SKM-1 treated with dmso at 0.1 percent for 144 hours (cell line): ENCODE measurements at regions not wholly inside any gene's neighbourhood (a gene's known extent, or its start where the extent isn't known, plus 50 kb on each side); places are given as distances from the start of the nearest gene placed in this dataset.

Experiments
- DNase-seq: peaks from one replicate; lab custom pipeline; 2025; ENCODE audit not compliant: unreplicated experiment; lab: John Stamatoyannopoulos, UW

DNA sequence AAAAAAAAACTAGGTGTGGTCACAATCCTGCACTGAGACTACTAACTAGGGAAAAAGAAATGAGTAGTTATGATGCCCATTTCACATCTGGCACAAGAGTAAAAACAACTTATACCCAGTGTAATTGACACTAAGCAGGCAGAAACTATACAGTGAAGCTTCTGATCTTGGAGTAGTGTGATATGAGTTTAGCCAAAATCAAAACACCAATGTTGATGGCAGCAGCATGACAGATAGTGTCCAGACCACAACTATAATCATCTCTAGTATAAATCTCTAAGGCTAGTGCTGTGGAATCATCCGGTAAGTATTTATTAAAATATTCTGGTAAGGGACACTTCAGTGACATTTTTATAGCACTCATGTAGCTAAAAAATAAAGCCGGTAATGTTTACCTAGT, 108.5 kb upstream of the EPHA6 start:
- DNase-seq, result no peak

DNA sequence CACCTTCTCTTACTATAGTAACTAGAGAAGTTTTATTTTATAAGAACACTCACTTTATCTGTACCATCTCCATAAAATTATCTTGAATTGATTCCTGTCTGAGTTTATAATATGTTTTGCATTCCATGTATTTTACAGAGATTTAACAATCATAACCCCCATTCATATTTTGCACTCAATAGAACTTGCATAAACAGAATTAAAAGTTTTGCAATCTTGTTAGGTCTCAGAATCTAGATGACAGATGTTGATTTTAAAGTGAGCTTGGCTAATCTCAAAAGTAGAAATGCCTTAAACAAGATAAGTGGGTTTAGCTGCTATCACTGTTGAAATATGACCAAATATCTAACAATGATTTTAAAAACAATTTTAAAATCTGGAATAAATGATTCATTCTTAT, 107.9 kb upstream of the EPHA6 start:
- DNase-seq, result no peak

DNA sequence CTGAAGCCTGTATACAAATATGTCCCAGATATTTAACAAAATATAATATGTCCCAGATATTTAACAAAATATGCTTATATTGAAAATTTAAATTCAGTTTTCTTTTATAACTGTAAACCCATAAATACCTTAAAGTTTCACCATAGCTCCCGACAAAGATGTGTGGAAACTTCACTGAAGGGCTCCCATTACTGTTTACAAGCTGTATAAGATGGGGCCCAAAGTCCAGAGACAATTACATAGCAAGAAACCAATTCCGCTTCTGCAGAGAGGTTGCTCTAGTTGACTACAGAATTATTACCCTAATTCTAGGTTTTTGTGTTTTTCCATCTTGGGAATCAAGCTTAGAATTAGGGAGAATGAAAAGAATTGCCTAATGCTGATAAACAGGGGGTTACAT, 102.6 kb upstream of the EPHA6 start:
- DNase-seq, result no peak

DNA sequence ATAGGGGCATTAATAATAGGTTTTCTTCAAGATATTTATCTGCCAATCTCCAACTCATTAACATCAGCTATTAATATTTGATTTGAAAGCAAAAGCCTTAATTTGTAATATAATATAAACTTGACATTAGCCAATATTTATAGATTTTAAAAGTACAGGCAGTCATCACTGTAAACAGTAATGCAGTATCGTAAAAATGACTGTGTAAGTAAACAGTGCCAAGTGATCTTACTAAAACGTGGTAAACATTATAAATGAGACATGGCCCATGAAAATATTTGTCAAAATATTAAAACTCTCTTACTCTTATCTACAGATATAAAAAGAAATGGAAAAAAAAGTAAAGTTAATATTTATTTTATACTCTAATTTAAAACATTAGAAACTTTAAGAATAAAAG, 101.6 kb upstream of the EPHA6 start:
- DNase-seq, result no peak

DNA sequence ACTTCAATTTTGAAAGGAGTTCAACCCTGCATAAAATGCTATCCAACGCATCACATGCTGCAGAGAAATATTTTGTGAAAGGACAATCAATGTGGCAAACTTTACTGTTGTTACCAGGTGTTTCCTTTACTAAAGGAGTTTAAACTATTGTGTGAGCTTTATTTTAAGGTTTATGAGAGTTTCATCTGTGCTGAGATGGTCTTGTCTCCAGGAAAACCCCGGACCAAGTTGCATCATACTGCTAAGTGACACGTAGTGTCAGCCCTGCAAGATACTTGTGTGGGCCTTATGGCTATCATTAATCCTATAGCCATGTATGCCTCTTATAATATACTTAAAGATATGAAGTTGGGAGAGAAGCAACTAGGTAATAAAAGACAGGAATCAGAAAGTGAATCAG, 94.5 kb upstream of the EPHA6 start:
- no peak for DNase-seq

DNA sequence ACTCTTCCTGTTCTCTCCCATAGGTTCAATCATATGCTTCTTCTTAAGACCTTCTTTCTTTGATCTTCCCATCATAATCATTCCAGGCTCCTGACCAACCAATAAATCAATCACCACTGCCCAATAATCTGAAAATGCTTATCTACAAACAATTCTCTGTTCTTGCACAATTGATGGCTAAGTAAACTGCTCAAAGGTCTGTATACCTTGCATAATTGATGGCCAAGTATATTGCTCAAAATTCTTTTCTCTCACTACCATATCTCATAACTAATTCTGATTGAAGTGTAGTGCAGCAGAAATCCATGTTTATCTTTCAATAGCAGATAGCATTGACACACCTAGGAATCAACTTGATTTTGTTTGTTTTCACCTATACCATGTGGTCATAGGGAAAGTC, 83.4 kb upstream of the EPHA6 start:
- DNase-seq, result no peak

DNA sequence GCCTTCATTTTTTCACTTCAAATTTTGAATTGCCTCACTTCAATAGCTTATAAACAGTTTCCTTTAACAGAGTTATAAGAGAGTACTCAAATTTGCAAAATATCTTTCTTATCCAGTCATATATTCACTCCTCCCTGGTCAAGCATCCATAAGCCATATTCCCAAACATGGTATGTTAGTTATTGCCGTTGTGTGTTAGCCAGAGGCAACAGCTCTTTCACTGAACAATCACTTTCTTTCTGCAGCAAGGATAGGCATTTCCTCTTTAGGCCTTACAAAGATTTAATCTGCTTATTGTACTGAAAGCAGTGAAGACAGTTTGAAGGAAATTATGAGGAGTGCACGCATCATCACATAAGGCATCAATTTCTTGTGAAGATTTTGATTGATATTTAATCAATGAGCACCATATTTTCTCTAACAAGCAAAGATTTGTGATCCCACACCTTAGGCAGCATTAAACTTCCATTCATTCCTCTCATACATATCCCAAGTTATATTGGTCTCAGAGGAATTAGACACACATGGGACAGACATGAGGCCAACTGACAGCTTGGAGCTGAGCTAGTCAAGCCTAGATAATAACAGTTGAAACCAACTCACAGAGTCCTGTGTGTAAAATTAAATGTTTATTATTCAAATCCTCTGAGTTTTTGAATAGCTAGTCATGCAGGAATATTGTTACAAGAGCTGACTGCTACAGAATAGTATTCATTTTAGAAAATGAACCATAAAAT, 80.0 kb upstream of the EPHA6 start:
- no peak for DNase-seq

DNA sequence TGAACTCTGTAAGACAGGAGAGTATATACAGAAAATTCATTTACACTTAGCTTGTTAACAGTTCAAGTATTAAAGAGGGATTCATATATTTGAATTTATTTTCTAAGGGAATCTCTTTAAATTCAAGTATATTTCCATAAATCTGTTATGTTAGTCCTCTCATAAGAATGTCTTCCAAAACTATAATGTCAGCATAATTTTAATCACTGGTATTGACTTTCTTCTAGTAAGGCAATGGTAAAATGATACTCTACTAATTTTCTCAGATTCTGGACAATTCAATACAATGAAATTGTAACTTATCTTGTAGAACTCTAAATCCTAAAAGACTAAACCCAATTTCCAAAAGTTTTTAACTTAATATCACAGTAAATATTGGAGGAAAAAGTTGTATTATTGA, 66.3 kb upstream of the EPHA6 start:
- no peak for DNase-seq

DNA sequence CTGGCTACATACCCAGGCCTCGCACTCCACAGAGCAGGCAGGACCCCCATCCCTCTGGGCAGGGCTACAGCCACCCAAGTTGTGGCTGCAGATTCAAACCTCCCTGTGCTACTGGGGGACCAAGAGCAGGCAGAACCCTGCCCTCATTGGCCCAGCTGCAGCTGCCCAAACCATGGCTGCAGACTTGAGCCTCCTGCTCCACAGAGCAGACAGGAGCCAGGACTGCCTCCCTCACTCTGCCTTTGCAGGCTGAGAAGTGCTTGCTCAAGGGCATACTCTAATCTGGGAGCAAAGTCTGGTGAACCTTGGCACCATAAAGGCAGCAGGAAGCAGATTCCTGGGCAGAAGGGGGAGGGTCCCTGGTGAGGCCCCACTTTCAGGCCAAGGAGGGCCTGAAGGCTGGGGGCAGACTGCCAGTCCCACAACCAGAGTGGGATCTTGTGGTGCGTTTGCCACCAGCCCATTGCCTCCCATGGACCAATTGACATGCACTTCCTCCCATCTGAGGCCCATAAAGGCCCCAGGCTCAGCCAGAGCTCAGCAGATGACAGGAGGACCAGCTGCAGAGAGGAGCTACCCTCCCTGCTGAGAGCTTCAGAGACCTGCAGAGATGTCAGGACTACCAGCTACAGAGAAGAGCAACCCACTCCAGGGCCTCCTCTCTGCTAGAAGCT, 64.2 kb upstream of the EPHA6 start:
- no peak for DNase-seq

DNA sequence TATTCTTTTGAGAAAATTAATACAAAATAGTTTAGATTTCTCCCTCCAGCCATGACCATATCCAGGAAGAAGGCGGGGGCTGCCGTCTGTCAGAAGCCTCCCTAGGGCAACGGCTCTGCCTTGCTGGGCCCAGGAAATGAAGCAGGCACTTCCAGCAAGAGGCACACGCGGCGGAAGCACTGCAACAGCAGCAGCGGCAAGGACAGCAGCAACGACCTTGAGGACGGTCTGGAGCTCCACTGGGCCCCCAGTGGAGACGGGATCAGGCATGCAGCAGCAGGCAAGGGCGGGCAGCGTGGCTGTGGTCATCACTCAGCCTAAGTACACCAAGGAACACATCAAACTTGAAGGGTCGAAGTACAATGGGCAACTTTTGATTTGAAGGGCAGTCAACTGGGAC, 61.3 kb upstream of the EPHA6 start:
- no peak for DNase-seq

DNA sequence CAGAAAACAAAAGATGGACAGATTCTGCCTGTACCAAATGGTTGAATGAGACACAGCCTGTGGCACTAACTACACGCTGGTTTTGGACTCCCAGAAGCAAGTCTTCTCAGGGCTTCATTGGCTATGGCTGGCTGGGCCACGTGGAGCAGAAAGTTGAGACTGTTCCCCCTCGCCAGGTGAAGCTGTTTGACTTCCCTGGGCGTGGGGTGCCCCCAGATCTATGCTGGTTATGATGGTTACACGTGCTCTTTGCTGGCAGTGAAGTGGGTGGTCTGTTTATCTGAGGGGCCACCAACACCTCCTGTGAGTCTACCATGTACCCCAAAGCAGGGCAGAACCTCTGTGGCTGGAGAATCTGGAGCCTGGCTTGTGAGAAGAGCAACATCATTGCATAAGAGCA, 60.3 kb upstream of the EPHA6 start:
- DNase-seq, result no peak

DNA sequence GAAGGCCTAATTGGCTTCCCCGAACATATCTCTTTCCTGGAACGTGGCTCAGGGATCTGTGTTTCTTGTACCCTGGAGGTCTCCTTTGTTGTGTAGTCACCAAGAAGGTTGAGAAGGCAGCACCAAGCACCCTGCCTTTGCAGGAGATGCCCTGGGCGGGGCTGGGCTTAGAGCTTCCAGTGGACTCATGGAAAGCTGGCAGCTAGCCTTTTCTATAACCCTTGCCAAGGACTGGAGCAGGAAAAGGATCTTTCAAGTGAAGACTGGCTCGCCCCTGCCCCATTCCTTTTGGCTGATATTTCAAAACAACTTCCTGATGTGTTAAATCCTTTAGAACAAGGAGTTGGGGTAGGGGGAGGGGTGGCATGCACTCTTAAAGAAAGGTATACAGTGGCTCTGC, 58.9 kb upstream of the EPHA6 start:
- DNase-seq, result no peak

DNA sequence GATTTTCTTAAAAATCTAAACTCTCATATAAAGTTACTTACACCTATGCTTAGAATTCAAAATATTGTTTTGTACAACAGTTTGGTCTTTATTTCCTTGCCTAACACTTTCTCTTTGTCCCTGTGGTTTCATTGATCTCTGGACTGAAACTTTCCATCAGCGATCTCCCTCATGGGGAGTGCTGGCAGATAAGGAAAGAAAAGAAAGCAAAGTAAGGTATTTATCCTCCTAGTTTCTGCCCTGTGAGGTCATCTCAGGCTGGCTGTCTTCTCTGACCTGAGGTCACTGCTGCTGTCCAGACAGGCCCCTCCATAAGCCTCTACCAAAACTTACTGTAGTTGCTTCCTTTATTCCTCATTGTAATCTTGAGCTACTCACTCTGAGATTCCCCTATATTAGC, 57.9 kb upstream of the EPHA6 start:
- DNase-seq, result no peak

DNA sequence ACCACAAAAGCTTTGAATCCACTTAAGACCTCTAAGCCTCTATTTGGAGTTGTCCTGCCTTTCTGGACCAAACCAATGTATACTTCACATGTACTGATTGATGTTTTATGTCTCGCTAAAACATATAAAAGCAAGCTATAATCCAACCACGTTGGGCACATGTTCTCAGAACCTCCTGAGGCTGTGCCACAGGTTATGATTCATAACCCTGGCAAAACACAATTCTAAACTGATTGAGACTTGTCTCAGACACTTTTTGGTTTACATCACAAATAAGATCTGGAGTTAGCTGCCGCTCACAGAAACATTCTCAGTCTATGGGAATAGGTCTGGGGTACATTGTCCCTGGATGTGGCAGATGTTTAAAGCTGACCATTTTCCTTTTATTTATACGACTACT, 53.4 kb upstream of the EPHA6 start:
- DNase-seq, result no peak
